ENCODE measurements at regions not wholly inside any gene's neighbourhood (a gene's known extent, or its start where the extent isn't known, plus 50 kb on each side); places are given as distances from the start of the nearest gene placed in this dataset.

DNA sequence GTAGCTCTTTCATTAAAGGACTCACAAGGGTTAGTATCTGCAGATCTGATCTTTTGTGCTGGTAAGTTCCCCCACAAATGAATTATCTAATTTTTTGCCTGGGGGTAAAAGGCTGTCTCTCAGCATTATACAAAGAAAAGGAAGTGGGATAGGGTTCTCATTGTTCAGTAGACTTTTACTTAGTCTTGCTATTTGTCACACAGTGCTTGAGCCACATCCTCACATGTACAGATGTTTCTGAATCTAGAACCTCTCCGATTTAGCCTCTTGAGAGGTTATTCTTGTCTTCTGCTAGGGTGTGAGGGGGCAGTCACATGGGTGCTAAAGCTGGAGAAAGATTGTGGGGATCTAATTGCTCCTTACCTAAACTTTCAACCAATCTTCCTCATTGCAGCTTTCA is 93.0 kb downstream of the SLC41A2 start:
- Mint-ChIP-seq H3K4me3 (ENCODE audit: low read depth, unreplicated experiment) (no peak overlapping the region), H3K27me3 (ENCODE audit: unreplicated experiment) (no peaks in the 10 kb centered on the region), H3K36me3 (ENCODE audit: insufficient read depth, unreplicated experiment) (no peaks in the 10 kb centered on the region), H3K4me1 (ENCODE audit: low read depth, unreplicated experiment) (no peaks in the 10 kb centered on the region), H3K27ac (ENCODE audit: unreplicated experiment) (no peak overlapping the region), H3K9me3 (ENCODE audit: low read depth, unreplicated experiment) (no peaks in the 10 kb centered on the region)
- BruUV-seq (replicated peaks), result no TSS peak
- intact Hi-C loops (cut with micrococcal nuclease; ENCODE audit: unreplicated experiment), result no loop called here
- no peak for DNase-seq
- TF ChIP-seq, protein P1, sequence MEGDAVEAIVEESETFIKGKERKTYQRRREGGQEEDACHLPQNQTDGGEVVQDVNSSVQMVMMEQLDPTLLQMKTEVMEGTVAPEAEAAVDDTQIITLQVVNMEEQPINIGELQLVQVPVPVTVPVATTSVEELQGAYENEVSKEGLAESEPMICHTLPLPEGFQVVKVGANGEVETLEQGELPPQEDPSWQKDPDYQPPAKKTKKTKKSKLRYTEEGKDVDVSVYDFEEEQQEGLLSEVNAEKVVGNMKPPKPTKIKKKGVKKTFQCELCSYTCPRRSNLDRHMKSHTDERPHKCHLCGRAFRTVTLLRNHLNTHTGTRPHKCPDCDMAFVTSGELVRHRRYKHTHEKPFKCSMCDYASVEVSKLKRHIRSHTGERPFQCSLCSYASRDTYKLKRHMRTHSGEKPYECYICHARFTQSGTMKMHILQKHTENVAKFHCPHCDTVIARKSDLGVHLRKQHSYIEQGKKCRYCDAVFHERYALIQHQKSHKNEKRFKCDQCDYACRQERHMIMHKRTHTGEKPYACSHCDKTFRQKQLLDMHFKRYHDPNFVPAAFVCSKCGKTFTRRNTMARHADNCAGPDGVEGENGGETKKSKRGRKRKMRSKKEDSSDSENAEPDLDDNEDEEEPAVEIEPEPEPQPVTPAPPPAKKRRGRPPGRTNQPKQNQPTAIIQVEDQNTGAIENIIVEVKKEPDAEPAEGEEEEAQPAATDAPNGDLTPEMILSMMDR (IDR thresholded peaks at IDR 0.05; ENCODE audit: unreplicated experiment), result no peak
- CTCF ChIA-PET, result no interaction called here

DNA sequence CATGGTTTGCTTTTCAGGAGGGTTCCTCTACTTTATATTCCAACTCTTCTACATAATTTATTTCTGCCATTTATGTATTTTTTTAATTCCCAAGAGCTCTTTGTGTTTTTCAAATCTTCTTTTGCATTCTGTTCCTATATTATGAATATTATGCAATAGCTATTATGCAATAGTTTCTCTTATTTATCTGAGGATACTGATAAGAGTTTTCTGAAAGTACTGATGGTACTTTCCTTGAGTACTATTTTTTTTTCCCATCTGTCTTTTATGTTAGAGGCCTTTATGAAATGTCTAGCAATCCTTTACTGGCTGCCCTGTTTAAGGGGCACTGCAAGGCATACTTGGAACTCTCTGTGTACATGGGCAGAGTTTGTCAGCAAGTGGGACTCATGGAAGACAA is 93.4 kb downstream of the SLC41A2 start:
- no peaks in the 10 kb centered on the region for H3K27me3 Mint-ChIP-seq (ENCODE audit: unreplicated experiment)
- CTCF ChIA-PET, result interaction anchor here (1.3 kb wide), 1 partner anchor 483 kb away, joined by 4 read pairs; no protein-coding TSS in a partner anchor
- no peak overlapping the region for H3K4me3 Mint-ChIP-seq (ENCODE audit: low read depth, unreplicated experiment)
- no peak overlapping the region for H3K27ac Mint-ChIP-seq (ENCODE audit: unreplicated experiment)
- H3K4me1 Mint-ChIP-seq (ENCODE audit: low read depth, unreplicated experiment), result no peaks in the 10 kb centered on the region
- no peaks in the 10 kb centered on the region for H3K36me3 Mint-ChIP-seq (ENCODE audit: insufficient read depth, unreplicated experiment)
- no TSS peak for BruUV-seq (replicated peaks)
- DNase-seq, result no peak
- H3K9me3 Mint-ChIP-seq (ENCODE audit: low read depth, unreplicated experiment), result no peaks in the 10 kb centered on the region
- TF ChIP-seq, protein P1 (IDR thresholded peaks at IDR 0.05; ENCODE audit: unreplicated experiment), result no peak
- intact Hi-C loops (cut with micrococcal nuclease; ENCODE audit: unreplicated experiment), result no loop called here

DNA sequence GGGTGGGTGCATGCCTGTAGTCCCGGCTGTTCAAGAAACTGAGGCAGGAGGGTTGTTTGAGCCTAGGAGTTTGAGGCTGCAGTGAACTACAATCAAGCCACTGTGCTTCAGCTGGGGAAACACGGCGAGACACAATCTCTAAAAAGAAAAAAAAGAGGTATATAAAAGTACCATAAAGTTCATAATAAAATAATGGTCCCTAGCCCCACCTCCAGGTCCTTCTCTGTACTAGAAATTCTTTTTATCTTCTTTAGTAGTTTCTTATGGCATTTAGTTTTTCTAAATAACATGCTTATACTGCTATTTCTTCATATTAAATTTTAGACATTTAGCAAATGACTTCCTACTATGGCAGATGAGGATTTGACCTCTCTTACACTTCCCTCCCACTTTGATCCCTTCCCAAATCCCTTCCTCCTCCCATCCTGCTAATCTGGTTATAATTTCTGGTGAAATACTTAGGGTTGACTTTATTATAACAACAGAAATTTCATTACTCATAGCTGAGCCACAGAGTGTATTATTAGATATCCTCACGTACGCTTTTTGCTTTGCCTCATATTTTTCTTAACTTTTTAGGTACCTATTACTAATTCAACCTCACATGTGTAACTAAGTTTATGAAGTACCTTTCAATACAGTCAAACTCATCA is 94.7 kb downstream of the SLC41A2 start:
- Mint-ChIP-seq H3K36me3 (ENCODE audit: insufficient read depth, unreplicated experiment) (no peaks in the 10 kb centered on the region), H3K27ac (ENCODE audit: unreplicated experiment) (no peak overlapping the region), H3K4me3 (ENCODE audit: low read depth, unreplicated experiment) (no peak overlapping the region), H3K4me1 (ENCODE audit: low read depth, unreplicated experiment) (peaks cover 11% of the 10 kb centered on the region), H3K9me3 (ENCODE audit: low read depth, unreplicated experiment) (no peaks in the 10 kb centered on the region), H3K27me3 (ENCODE audit: unreplicated experiment) (no peaks in the 10 kb centered on the region)
- TF ChIP-seq, protein P1 (IDR thresholded peaks at IDR 0.05; ENCODE audit: unreplicated experiment), result no peak
- intact Hi-C loops (cut with micrococcal nuclease; ENCODE audit: unreplicated experiment), result no loop called here
- CTCF ChIA-PET, result interaction anchor here (0.5 to 1.3 kb wide), 2 partner anchors 482 to 493 kb away, joined by 4 to 16 read pairs; no protein-coding TSS in a partner anchor
- no peak for DNase-seq
- no TSS peak for BruUV-seq (replicated peaks)

DNA sequence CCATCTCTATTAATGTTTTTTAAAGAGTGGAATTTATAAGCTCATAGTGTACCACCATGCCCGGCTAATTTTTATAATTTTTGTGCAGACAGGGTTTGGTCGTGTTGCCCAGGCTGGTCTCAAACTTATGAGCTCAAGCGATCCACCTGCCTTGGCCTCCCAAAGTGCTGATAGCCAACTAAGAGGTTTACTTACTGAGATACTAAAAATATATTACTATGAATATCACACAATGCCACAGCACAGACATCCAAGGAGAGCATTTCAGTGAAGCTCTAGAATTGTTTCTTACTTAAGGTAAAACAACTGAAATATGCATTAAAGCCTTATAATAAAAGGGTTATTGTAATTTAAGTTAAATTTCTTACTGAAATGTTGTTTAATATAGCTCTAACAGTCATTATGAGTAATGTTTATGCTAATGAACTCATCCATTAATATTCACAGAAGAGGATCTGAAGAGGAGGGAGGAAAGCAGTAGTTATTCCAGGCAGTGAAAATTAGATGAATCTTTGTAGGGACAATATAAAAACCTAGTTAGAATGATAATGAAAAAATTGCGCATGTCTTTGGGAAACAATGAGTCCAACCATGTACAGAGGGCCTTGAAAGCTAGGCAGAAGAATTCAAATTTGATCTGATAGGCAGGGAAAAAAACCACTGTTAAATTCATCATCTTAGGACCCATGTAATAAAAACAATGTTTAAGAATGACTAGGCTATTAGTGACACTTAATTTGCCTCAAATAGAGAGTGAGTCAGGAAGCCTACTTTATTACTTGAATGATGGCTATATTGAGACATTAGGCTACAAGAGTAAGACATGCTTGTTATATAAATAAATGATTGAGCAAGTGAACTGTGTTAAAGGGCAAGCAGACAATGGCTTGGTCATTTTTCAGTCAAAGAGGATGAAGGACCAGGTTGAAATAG is 99.2 kb downstream of the SLC41A2 start:
- no peaks in the 10 kb centered on the region for H3K9me3 Mint-ChIP-seq (ENCODE audit: low read depth, unreplicated experiment)
- no peaks in the 10 kb centered on the region for H3K36me3 Mint-ChIP-seq (ENCODE audit: insufficient read depth, unreplicated experiment)
- DNase-seq, result no peak
- no peak overlapping the region for H3K27ac Mint-ChIP-seq (ENCODE audit: unreplicated experiment)
- intact Hi-C loops (cut with micrococcal nuclease; ENCODE audit: unreplicated experiment), result no loop called here
- TF ChIP-seq, protein P1 (IDR thresholded peaks at IDR 0.05; ENCODE audit: unreplicated experiment), result no peak
- H3K4me1 Mint-ChIP-seq (ENCODE audit: low read depth, unreplicated experiment), result peaks cover 15% of the 10 kb centered on the region
- CTCF ChIA-PET, result no interaction called here
- H3K4me3 Mint-ChIP-seq (ENCODE audit: low read depth, unreplicated experiment), result no peak overlapping the region
- H3K27me3 Mint-ChIP-seq (ENCODE audit: unreplicated experiment), result no peaks in the 10 kb centered on the region
- BruUV-seq (replicated peaks), result no TSS peak
